Thyroid gland (tissue), 4 donors: ENCODE measurements at regions not wholly inside any gene's neighbourhood (a gene's known extent, or its start where the extent isn't known, plus 50 kb on each side); places are given as distances from the start of the nearest gene placed in this dataset.

ENCODE experiments used
- POLR2A ChIP-seq, 2 donors: fragments of 450-650 bp; IDR thresholded peaks; one replicate each; pipeline ENCODE4 v1.6.1; 2017; ENCODE audit warnings: antibody characterized with exemption in 2 of 2, mild to moderate bottlenecking in 2 of 2, moderate library complexity in 1 of 2
- TF ChIP-seq, protein P1 (sequence below), 6 experiments: fragments of 200-600 bp in 3 of 6; fragments of 450-650 bp in 3 of 6; sonication (generic) in 3 of 6; IDR thresholded peaks; one replicate each; pipeline ENCODE4 v1.5.1; 2016 to 2019; ENCODE audit warnings: antibody characterized with exemption in 6 of 6, mild to moderate bottlenecking in 2 of 6, inconsistent platforms in 1 of 6, moderate library complexity in 1 of 6

DNA sequence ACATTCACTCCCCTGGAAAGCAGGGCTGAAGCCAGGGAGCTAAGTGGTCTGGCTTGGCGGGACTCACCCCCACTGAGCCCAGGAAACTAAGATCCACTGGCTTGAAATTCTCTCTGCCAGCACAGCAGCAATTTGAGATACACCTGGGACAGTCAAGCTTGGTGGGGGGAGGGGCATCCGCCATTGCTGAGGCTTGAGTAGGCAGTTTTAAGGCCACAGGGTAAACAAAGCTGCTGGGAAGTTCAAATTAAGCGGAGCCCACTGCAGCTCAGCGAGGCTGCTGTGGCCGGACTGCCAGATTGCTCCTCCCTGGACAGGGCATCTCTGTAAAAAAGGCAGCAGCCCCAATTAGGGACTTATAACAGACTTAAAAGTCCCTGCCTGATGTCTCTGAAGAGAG is 108.2 kb upstream of the FAM13C start:
- TF ChIP-seq, protein P1, sequence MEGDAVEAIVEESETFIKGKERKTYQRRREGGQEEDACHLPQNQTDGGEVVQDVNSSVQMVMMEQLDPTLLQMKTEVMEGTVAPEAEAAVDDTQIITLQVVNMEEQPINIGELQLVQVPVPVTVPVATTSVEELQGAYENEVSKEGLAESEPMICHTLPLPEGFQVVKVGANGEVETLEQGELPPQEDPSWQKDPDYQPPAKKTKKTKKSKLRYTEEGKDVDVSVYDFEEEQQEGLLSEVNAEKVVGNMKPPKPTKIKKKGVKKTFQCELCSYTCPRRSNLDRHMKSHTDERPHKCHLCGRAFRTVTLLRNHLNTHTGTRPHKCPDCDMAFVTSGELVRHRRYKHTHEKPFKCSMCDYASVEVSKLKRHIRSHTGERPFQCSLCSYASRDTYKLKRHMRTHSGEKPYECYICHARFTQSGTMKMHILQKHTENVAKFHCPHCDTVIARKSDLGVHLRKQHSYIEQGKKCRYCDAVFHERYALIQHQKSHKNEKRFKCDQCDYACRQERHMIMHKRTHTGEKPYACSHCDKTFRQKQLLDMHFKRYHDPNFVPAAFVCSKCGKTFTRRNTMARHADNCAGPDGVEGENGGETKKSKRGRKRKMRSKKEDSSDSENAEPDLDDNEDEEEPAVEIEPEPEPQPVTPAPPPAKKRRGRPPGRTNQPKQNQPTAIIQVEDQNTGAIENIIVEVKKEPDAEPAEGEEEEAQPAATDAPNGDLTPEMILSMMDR (IDR thresholded peaks at IDR 0.05): no peak
- TF ChIP-seq POLR2A (IDR thresholded peaks at IDR 0.05): no peak
